ENCODE measurements at regions not wholly inside any gene's neighbourhood (a gene's known extent, or its start where the extent isn't known, plus 50 kb on each side); places are given as distances from the start of the nearest gene placed in this dataset.

DNA sequence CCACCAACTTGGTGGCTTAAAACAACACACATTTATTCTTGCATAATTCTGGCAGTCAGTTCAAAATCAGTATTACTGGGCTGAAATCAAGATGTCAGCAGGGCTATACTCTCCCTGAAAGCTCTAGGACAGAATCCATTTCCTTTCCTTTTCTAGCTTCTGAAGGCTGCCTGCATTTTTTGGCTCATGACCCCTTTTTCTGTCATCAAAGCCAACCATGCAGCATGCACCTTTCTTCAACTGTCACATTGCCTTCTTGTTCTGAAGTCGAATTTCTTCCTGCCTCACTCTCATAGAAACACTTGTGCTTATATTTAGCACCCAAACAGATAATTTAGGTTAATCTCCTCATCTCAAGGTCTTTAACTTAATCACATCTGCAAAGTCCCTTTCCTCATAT, 79.8 kb upstream of the PPP1R2C start:
- DNase-seq (ENCODE audit: low read depth, low spot score), result no peak
- no peak overlapping the region for H3K4me3 ChIP-seq (ENCODE audit: low read depth, low read length)
- TF ChIP-seq, protein P1, sequence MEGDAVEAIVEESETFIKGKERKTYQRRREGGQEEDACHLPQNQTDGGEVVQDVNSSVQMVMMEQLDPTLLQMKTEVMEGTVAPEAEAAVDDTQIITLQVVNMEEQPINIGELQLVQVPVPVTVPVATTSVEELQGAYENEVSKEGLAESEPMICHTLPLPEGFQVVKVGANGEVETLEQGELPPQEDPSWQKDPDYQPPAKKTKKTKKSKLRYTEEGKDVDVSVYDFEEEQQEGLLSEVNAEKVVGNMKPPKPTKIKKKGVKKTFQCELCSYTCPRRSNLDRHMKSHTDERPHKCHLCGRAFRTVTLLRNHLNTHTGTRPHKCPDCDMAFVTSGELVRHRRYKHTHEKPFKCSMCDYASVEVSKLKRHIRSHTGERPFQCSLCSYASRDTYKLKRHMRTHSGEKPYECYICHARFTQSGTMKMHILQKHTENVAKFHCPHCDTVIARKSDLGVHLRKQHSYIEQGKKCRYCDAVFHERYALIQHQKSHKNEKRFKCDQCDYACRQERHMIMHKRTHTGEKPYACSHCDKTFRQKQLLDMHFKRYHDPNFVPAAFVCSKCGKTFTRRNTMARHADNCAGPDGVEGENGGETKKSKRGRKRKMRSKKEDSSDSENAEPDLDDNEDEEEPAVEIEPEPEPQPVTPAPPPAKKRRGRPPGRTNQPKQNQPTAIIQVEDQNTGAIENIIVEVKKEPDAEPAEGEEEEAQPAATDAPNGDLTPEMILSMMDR (IDR thresholded peaks at IDR 0.05; ENCODE audit: low read depth, low read length), result no peak
- in situ Hi-C loops (cut with HindIII; ENCODE audit: low sequenced_read_pairs), result no loop called here

DNA sequence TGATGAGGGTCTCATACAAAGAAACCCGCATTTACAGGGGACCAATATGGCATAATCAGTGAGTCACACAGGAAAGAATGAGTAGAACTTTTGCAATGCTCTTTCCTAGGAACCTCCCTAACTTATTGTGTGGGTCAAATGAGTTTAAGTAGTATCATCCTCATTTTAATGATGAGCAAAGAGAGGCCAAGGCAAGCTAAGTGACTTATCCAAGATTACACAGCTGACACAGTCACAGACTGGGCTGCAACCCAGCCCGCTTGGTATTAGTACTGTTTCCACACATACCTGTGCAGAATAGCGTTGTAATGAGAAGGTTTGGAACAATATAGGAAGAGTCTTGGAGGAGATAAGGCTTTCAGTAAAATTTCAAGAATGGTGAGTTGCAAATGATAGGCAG, 91.0 kb upstream of the PPP1R2C start:
- no peak for DNase-seq (ENCODE audit: low read depth, low spot score)
- TF ChIP-seq, protein P1 (IDR thresholded peaks at IDR 0.05; ENCODE audit: low read depth, low read length), result no peak
- in situ Hi-C loops (cut with HindIII; ENCODE audit: low sequenced_read_pairs), result no loop called here
- no peak overlapping the region for H3K4me3 ChIP-seq (ENCODE audit: low read depth, low read length)

DNA sequence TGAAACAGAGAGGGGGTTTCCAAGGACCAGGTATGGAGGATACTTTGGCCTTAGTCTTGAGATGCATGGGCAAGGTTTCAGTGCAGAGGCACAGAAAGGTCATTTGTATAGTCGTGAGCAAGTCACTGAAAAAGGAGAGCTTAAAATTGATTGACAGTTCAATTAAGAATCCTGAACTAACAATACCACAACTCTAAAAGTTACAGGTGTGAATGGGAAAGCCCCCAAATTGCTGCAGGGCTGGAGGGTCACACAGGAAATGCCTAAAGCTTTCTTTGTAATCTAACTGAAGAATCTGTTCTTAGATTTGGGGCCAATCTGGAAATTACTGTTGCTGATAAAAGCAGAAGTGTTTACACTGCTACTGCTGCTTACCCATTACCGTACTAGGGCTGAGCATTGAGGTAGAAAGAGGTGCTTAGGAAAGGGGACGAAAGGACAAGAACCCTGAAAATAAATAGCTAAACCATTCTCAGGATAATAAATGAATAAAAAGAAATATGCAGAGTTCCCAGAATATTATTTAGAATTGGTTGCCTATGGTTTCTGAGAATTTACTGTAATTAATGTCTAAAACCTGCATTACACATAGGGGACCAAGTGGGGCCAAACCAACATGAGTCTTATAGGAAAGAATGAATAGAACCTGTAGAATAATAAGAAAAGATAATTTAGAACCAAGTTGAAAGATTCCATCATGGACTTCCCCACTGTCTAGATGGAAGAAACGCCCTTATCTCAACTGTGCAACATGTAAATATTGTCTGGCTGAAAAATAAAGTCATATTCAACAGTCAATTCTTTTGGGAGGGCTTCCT, 91.9 kb upstream of the PPP1R2C start:
- in situ Hi-C loops (cut with HindIII; ENCODE audit: low sequenced_read_pairs), result no loop called here
- DNase-seq (ENCODE audit: low read depth, low spot score), result no peak
- H3K4me3 ChIP-seq (ENCODE audit: low read depth, low read length), result no peak overlapping the region
- TF ChIP-seq, protein P1 (IDR thresholded peaks at IDR 0.05; ENCODE audit: low read depth, low read length), result no peak

DNA sequence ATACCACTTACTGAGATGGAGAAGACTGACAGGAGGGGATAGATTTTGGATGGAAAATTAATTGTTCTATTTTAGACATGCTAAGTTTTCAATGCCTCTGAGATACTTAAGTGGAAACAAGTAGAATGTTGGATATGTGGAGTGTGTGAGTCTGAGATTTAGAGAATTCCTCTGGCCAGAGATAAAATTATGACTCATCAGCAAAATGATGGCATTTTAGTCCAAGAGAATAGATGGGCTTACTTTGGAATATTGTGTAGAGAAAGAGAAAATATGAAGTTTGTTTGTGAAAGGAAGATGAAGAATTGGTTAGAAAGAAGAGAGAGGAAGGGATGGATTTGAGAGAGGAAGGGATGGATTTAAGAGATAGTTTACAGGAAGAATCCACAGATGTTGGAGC, 108.6 kb upstream of the PPP1R2C start:
- H3K4me3 ChIP-seq (ENCODE audit: low read depth, low read length), result no peak overlapping the region
- TF ChIP-seq, protein P1 (IDR thresholded peaks at IDR 0.05; ENCODE audit: low read depth, low read length), result no peak
- DNase-seq (ENCODE audit: low read depth, low spot score), result no peak
- in situ Hi-C loops (cut with HindIII; ENCODE audit: low sequenced_read_pairs), result no loop called here

DNA sequence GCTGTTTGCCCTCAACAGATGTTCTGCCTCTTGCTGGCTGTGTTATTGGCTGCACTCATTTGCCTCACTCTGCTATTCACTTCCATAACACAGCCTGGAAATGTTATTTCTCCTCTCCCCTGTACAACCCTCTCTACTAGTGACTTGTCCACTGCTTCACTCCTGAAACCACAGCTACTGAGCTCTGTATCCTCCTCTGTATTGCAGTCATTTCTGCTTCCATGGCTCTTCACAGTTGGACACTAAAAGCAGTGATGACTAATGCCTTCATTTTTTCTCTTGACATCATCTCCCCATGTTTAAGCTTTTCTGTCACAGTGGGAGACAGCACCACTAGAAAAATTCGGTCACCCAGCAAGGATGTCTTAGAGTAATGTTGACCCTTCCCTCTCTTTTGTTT, 123.0 kb upstream of the PPP1R2C start:
- no peak overlapping the region for H3K4me3 ChIP-seq (ENCODE audit: low read depth, low read length)
- TF ChIP-seq, protein P1 (IDR thresholded peaks at IDR 0.05; ENCODE audit: low read depth, low read length), result no peak
- peak; percentile 50 for DNase-seq (ENCODE audit: low read depth, low spot score)
- in situ Hi-C loops (cut with HindIII; ENCODE audit: low sequenced_read_pairs), result no loop called here

DNA sequence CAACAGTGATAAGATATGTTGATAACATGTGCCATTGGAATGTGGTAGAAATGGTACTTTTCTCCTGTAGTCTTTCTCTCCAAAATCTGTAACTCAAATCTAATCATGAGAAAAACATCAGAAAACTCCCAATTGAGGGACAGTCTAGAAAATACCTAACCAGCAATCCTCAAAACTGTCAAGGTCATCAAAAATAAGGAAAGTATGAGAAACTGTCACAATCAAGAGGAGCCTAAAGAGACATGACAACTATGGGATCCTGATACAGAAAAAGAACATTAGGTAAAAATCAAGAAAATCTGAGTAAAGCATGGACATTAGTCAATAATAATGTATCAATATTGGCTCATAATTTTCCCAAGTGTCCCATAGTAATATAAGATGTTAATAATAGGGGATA, 124.5 kb upstream of the PPP1R2C start:
- no peak for DNase-seq (ENCODE audit: low read depth, low spot score)
- in situ Hi-C loops (cut with HindIII; ENCODE audit: low sequenced_read_pairs), result no loop called here

More for the DNA sequence above, 124.5 kb upstream of the PPP1R2C start:
- no peak overlapping the region for H3K4me3 ChIP-seq (ENCODE audit: low read depth, low read length)
- TF ChIP-seq, protein P1 (IDR thresholded peaks at IDR 0.05; ENCODE audit: low read depth, low read length), result no peak
